Hematopoietic multipotent progenitor cell (in vitro differentiated cells): ENCODE measurements at regions not wholly inside any gene's neighbourhood (a gene's known extent, or its start where the extent isn't known, plus 50 kb on each side); places are given as distances from the start of the nearest gene placed in this dataset. TPM values are rescaled to one million over a fixed set of nuclear protein-coding genes. Genes with fewer than 3 reads are reported as not detected.

ENCODE experiments used
- DNase-seq, 3 donors: peaks; one replicate each; pipeline ENCODE4 v3.0.0-alpha.2; 2011 to 2015; ENCODE audit warnings: low read depth in 2 of 3, low spot score in 2 of 3
- small RNA-seq: library from RNA; depleted of rRNA; stranded (forward); fragments of <200 nt; gene quantifications from one replicate; pipeline ENCODE3, GENCODE V24; 2012

GRCh38 chr5:174655351-174655750 is 69.0 kb upstream of the MSX2 start:
- DNase-seq = no peak

- no peak for DNase-seq
These were observed 60.1 kb upstream of the MSX2 start for GRCh38 chr5:174664180-174664850.

GRCh38 chr5:174665347-174665746 is 59.0 kb upstream of the MSX2 start:
- DNase-seq = no peak

- no peak for DNase-seq
These were observed 56.9 kb upstream of the MSX2 start for GRCh38 chr5:174667526-174667925.

- DNase-seq = no peak
These were observed 56.0 kb upstream of the MSX2 start for GRCh38 chr5:174668349-174668748.

Small RNA genes in the stretch of these regions (small RNA-seq; reads per million reads assigned to genes)
- gene HIGD1AP3 = not detected
- gene SUMO2P6 = not detected
